ENCODE measurements at regions not wholly inside any gene's neighbourhood (a gene's known extent, or its start where the extent isn't known, plus 50 kb on each side); places are given as distances from the start of the nearest gene placed in this dataset.

- TF ChIP-seq RAD21 (IDR thresholded peaks at IDR 0.05; ENCODE audit: low read depth) (no peak), TEAD4 (IDR thresholded peaks at IDR 0.05) (no peak)
Observed at GRCh38 chr11:110962921-110963320, 250.7 kb upstream of the ARHGAP20 start.

GRCh38 chr11:110960167-110960566 lies 247.9 kb upstream of the ARHGAP20 start:
- no peak for TF ChIP-seq YY1 (IDR thresholded peaks at IDR 0.05; ENCODE audit: low read depth)
- no peak for TF ChIP-seq TAF1 (IDR thresholded peaks at IDR 0.05; ENCODE audit: low read depth)
- no peak for TF ChIP-seq TCF12 (IDR thresholded peaks at IDR 0.05; ENCODE audit: low read depth)
- no peak for TF ChIP-seq CEBPB (IDR thresholded peaks at IDR 0.05)
- no peak for TF ChIP-seq TEAD4 (IDR thresholded peaks at IDR 0.05)
- no peak for TF ChIP-seq USF1 (IDR thresholded peaks at IDR 0.05)
- no peak for TF ChIP-seq MAX (IDR thresholded peaks at IDR 0.05)
- no peak for TF ChIP-seq RAD21 (IDR thresholded peaks at IDR 0.05; ENCODE audit: low read depth)
- TF ChIP-seq REST (IDR thresholded peaks at IDR 0.05; ENCODE audit: low read depth), result no peak
- no peak for TF ChIP-seq NFIC (IDR thresholded peaks at IDR 0.05)
- TF ChIP-seq ZBTB7A (IDR thresholded peaks at IDR 0.05; ENCODE audit: low read depth), result no peak
- no peak for TF ChIP-seq EGR1 (IDR thresholded peaks at IDR 0.05)
- TF ChIP-seq CREB1 (IDR thresholded peaks at IDR 0.05; ENCODE audit: low read depth), result no peak
- TF ChIP-seq FOXM1 (IDR thresholded peaks at IDR 0.05; ENCODE audit: borderline replicate concordance, low read depth), result no peak
- TF ChIP-seq EP300 (IDR thresholded peaks at IDR 0.05; ENCODE audit: borderline replicate concordance), result no peak

GRCh38 chr11:110958216-110958615 lies 246.0 kb upstream of the ARHGAP20 start:
- TF ChIP-seq TEAD4 (IDR thresholded peaks at IDR 0.05) (no peak), TAF1 (IDR thresholded peaks at IDR 0.05; ENCODE audit: low read depth) (no peak), YY1 (IDR thresholded peaks at IDR 0.05; ENCODE audit: low read depth) (no peak)

- TF ChIP-seq NFIC (IDR thresholded peaks at IDR 0.05) (no peak), RAD21 (IDR thresholded peaks at IDR 0.05; ENCODE audit: low read depth) (no peak), TEAD4 (IDR thresholded peaks at IDR 0.05) (no peak), USF1 (IDR thresholded peaks at IDR 0.05) (no peak)
Observed at GRCh38 chr11:110955776-110956175, 243.5 kb upstream of the ARHGAP20 start.

- TF ChIP-seq CREB1 (IDR thresholded peaks at IDR 0.05; ENCODE audit: low read depth), result no peak
- TF ChIP-seq REST (IDR thresholded peaks at IDR 0.05; ENCODE audit: low read depth), result no peak
- no peak for TF ChIP-seq TCF12 (IDR thresholded peaks at IDR 0.05; ENCODE audit: low read depth)
- no peak for TF ChIP-seq CEBPB (IDR thresholded peaks at IDR 0.05)
- TF ChIP-seq MAX (IDR thresholded peaks at IDR 0.05), result no peak
- TF ChIP-seq RAD21 (IDR thresholded peaks at IDR 0.05; ENCODE audit: low read depth), result no peak
- no peak for TF ChIP-seq EP300 (IDR thresholded peaks at IDR 0.05; ENCODE audit: borderline replicate concordance)
- TF ChIP-seq NFIC (IDR thresholded peaks at IDR 0.05), result no peak
- no peak for TF ChIP-seq USF1 (IDR thresholded peaks at IDR 0.05)
- no peak for TF ChIP-seq YY1 (IDR thresholded peaks at IDR 0.05; ENCODE audit: low read depth)
- TF ChIP-seq ZBTB7A (IDR thresholded peaks at IDR 0.05; ENCODE audit: low read depth), result no peak
- no peak for TF ChIP-seq TEAD4 (IDR thresholded peaks at IDR 0.05)
Observed at GRCh38 chr11:110951950-110952503, 239.8 kb upstream of the ARHGAP20 start.

GRCh38 chr11:110951037-110951949 lies 239.1 kb upstream of the ARHGAP20 start:
- TF ChIP-seq TCF12 (IDR thresholded peaks at IDR 0.05; ENCODE audit: low read depth) (no peak), CEBPB (IDR thresholded peaks at IDR 0.05) (no peak), MAX (IDR thresholded peaks at IDR 0.05) (no peak), EP300 (IDR thresholded peaks at IDR 0.05; ENCODE audit: borderline replicate concordance) (no peak), NFIC (IDR thresholded peaks at IDR 0.05) (no peak)

All from Ishikawa (cell line).